Astrocyte of the spinal cord (primary cell): ENCODE measurements at regions not wholly inside any gene's neighbourhood (a gene's known extent, or its start where the extent isn't known, plus 50 kb on each side); places are given as distances from the start of the nearest gene placed in this dataset.

Experiments
- DNase-seq: peaks from one replicate; pipeline ENCODE4 v3.0.0; 2011; ENCODE audit warnings: low read depth, low spot score
- H3K4me3 ChIP-seq: 2 replicates; pipeline ENCODE4 v1.5.1; 2011; ENCODE audit warnings: low read depth, mild to moderate bottlenecking, low read length, moderate library complexity
- CTCF ChIP-seq: IDR thresholded peaks from 2 replicates; pipeline ENCODE4 v1.5.1; 2012; ENCODE audit warnings: low read depth, mild to moderate bottlenecking, low read length, inconsistent platforms
- in situ Hi-C: cut with HindIII; loops from 2 replicates; pipeline ENCODE4 v1.10.0; 2017; ENCODE audit warnings: low sequenced_read_pairs

- peak; percentile 75 for TF ChIP-seq CTCF
- DNase-seq = peak; percentile 85
- H3K4me3 ChIP-seq = no peak overlapping the region
- in situ Hi-C loops = no loop called here
Observed at GRCh38 chr12:30806989-30807694, 52.4 kb upstream of the CAPRIN2 start.

GRCh38 chr12:30805959-30806358 lies 51.2 kb upstream of the CAPRIN2 start:
- H3K4me3 ChIP-seq = no peak overlapping the region
- DNase-seq = no peak
- no peak for TF ChIP-seq CTCF
- in situ Hi-C loops = no loop called here
